Gastroesophageal sphincter (tissue), 3 donors: ENCODE measurements at regions not wholly inside any gene's neighbourhood (a gene's known extent, or its start where the extent isn't known, plus 50 kb on each side); places are given as distances from the start of the nearest gene placed in this dataset.

Experiments used
- POLR2A ChIP-seq, 2 donors: fragments of 450-650 bp; IDR thresholded peaks; one replicate each; pipeline ENCODE4 v1.6.1; 2017; ENCODE audit warnings: antibody characterized with exemption in 2 of 2, mild to moderate bottlenecking in 2 of 2, moderate library complexity in 1 of 2
- TF ChIP-seq, protein P1 (sequence below), 4 experiments: fragments of 200-600 bp in 2 of 4; fragments of 450-650 bp in 2 of 4; sonication (generic) in 1 of 4; IDR thresholded peaks; one replicate each; pipeline ENCODE4 v1.5.1; 2017 to 2019; ENCODE audit warnings: antibody characterized with exemption in 4 of 4, mild to moderate bottlenecking in 2 of 4, moderate library complexity in 2 of 4

GRCh38 chr9:129313331-129313955 is 135.4 kb upstream of the IER5L start:
- TF ChIP-seq, protein P1, sequence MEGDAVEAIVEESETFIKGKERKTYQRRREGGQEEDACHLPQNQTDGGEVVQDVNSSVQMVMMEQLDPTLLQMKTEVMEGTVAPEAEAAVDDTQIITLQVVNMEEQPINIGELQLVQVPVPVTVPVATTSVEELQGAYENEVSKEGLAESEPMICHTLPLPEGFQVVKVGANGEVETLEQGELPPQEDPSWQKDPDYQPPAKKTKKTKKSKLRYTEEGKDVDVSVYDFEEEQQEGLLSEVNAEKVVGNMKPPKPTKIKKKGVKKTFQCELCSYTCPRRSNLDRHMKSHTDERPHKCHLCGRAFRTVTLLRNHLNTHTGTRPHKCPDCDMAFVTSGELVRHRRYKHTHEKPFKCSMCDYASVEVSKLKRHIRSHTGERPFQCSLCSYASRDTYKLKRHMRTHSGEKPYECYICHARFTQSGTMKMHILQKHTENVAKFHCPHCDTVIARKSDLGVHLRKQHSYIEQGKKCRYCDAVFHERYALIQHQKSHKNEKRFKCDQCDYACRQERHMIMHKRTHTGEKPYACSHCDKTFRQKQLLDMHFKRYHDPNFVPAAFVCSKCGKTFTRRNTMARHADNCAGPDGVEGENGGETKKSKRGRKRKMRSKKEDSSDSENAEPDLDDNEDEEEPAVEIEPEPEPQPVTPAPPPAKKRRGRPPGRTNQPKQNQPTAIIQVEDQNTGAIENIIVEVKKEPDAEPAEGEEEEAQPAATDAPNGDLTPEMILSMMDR (IDR thresholded peaks at IDR 0.05) = no peak
- TF ChIP-seq POLR2A (IDR thresholded peaks at IDR 0.05) = no peak
